Nephron progenitor cell (in vitro differentiated cells): ENCODE measurements at regions not wholly inside any gene's neighbourhood (a gene's known extent, or its start where the extent isn't known, plus 50 kb on each side); places are given as distances from the start of the nearest gene placed in this dataset.

ENCODE experiments used
- DNase-seq: peaks from one replicate; pipeline ENCODE4 v3.0.0; 2021
- H3K27ac Mint-ChIP-seq: 2 replicates; pipeline ENCODE4 v1.8.0; 2021; ENCODE audit warnings: mild to moderate bottlenecking, moderate library complexity, mixed read lengths
- H3K27me3 Mint-ChIP-seq: 2 replicates; pipeline ENCODE4 v1.8.0; 2021; ENCODE audit warnings: mild to moderate bottlenecking, low read depth, mixed read lengths; ENCODE audit not compliant: poor library complexity
- H3K36me3 Mint-ChIP-seq: 2 replicates; pipeline ENCODE4 v1.8.0; 2021; ENCODE audit warnings: low read depth, mixed read lengths
- H3K4me1 Mint-ChIP-seq: 2 replicates; pipeline ENCODE4 v1.8.0; 2021; ENCODE audit warnings: mixed read lengths
- H3K4me3 Mint-ChIP-seq: 2 replicates; pipeline ENCODE4 v1.8.0; 2021; ENCODE audit warnings: mild to moderate bottlenecking, moderate library complexity, mixed read lengths
- H3K9me3 Mint-ChIP-seq: 2 replicates; pipeline ENCODE4 v1.8.0; 2021; ENCODE audit warnings: mild to moderate bottlenecking, moderate library complexity, mixed read lengths
- TF ChIP-seq, protein P1 (sequence below): fragments of 200-600 bp; sonication (generic); IDR thresholded peaks from 2 replicates; pipeline ENCODE4 v1.5.0; 2021; ENCODE audit warnings: antibody characterized with exemption

DNA sequence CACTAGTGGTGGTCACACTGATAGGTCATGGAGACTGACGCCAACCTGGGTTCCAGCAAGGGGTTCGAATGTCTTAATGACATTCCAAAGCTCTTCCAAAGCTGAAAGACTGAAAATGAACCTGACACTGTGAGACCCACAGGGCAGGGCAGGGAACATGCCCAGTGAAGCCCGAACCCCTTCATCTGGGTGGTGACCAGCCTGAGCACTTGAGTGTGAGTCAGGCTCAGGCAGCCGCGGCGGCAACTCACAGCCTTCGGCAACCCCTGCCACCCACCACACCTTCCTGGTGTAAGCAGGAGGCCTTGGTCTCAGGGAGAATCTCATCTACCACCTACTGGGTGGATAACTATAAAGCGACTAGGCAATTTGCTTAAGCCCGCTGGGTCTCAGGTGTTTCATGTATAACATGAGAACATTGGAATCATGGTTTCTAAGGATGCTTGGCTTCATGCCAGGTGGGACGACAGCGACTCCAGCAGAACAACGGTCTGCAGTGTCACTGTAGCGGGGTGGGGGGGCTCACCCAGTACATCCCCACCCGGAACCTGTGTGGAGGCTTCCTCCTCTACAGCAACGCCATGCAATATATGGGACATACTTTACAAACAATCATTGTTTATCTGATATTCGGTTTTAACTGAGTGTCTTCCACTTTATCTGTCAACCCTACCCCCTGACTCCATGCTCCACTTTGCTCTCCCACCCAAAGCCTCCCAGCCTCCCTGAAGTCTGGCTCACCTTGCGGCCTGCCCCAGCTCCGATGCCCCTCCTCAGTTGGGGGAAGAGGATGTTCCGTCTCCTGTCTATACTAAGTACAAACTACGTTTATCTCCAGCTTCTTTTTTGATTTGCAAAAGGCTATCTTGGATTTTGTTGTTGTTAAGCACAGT is 125.0 kb upstream of the MEF2A start:
- Mint-ChIP-seq H3K9me3 (no peaks in the 10 kb centered on the region), H3K27me3 (no peaks in the 10 kb centered on the region), H3K36me3 (no peaks in the 10 kb centered on the region), H3K27ac (peak overlapping the region; percentile 29), H3K4me1 (peaks cover 45% of the 10 kb centered on the region), H3K4me3 (no peak overlapping the region)
- no peak for DNase-seq
- TF ChIP-seq, protein P1, sequence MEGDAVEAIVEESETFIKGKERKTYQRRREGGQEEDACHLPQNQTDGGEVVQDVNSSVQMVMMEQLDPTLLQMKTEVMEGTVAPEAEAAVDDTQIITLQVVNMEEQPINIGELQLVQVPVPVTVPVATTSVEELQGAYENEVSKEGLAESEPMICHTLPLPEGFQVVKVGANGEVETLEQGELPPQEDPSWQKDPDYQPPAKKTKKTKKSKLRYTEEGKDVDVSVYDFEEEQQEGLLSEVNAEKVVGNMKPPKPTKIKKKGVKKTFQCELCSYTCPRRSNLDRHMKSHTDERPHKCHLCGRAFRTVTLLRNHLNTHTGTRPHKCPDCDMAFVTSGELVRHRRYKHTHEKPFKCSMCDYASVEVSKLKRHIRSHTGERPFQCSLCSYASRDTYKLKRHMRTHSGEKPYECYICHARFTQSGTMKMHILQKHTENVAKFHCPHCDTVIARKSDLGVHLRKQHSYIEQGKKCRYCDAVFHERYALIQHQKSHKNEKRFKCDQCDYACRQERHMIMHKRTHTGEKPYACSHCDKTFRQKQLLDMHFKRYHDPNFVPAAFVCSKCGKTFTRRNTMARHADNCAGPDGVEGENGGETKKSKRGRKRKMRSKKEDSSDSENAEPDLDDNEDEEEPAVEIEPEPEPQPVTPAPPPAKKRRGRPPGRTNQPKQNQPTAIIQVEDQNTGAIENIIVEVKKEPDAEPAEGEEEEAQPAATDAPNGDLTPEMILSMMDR, result no peak

DNA sequence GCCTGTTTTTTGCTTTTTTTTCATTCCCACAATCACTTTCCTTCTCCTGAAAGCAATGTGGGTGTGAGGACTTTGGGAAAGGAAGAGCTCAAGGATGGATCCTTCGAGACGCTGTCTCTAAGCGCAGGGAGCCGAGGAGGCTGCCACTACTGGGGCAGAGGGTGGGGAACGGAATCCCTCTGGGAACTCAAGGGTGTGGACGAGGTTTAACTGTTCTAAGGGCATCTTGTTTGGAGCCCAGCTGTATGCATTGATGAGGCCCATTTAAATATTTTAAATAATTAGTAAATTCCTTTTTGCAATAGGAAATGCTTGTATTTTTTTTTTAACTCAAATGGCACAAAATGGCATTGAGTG is 124.4 kb upstream of the MEF2A start:
- peak overlapping the region; percentile 29 for H3K27ac Mint-ChIP-seq

DNA sequence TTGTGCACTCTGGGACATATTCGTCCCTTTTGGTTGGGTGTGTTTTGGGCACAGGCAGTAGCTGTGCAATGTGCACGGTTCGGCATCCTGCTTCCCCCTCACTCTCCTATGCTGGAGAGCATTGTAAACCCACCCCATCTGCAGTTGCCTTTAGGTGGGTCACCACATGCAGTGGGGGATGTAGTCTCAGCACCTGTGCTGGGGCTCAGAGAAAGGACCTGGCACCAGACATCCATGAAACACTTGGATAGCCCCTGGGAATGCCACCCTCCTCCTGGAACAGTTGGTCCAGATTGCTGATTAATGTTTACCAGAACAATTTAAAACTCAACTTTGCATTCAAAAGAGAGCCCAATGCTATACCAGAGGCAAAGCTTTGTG is 123.9 kb upstream of the MEF2A start:
- H3K27ac Mint-ChIP-seq, result no peak overlapping the region
- no peak for DNase-seq
- no peaks in the 10 kb centered on the region for H3K27me3 Mint-ChIP-seq
- TF ChIP-seq, protein P1, result no peak
- no peaks in the 10 kb centered on the region for H3K9me3 Mint-ChIP-seq
- no peak overlapping the region for H3K4me3 Mint-ChIP-seq
- H3K36me3 Mint-ChIP-seq, result no peaks in the 10 kb centered on the region
- H3K4me1 Mint-ChIP-seq, result peaks cover 35% of the 10 kb centered on the region

More for the DNA sequence above, 124.4 kb upstream of the MEF2A start:
- TF ChIP-seq, protein P1, result no peak
- Mint-ChIP-seq H3K27me3 (no peaks in the 10 kb centered on the region), H3K4me3 (no peak overlapping the region), H3K36me3 (no peaks in the 10 kb centered on the region), H3K4me1 (peaks cover 39% of the 10 kb centered on the region), H3K9me3 (no peaks in the 10 kb centered on the region)
- DNase-seq, result no peak

DNA sequence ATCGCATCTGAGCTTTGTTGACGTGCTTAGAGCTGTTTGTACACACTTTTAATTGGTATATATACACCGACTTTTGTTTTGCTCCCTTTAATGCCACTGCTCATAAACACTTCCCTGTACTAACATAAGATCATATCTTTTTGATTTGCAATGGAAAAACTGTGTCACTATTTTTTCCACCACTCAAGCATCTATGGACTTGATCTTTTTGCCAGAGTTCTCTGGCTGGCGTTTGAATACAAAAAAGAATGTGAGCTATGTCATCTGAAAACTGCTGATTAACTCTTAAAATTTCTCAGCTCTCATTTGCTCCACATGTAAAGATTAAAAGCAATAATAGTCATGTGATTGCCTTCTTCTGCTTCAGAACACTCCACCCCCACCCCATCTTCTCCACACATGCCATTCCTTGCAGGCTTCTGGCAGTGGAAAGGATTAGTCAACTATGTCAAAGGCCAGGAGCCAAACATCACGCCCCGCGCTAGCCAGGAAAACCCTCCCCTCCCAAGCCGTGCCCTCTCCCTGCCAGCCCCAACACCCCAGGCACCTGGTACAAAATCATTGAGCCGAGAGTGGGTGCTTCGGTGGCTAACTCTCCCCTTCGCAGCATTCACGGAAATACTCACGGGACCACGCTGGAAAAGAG is 123.4 kb upstream of the MEF2A start:
- TF ChIP-seq, protein P1, result no peak
- no peaks in the 10 kb centered on the region for H3K27me3 Mint-ChIP-seq
- H3K4me3 Mint-ChIP-seq, result no peak overlapping the region
- H3K36me3 Mint-ChIP-seq, result no peaks in the 10 kb centered on the region
- no peaks in the 10 kb centered on the region for H3K9me3 Mint-ChIP-seq
- H3K27ac Mint-ChIP-seq, result no peak overlapping the region
- no peak for DNase-seq
- peaks cover 30% of the 10 kb centered on the region for H3K4me1 Mint-ChIP-seq

DNA sequence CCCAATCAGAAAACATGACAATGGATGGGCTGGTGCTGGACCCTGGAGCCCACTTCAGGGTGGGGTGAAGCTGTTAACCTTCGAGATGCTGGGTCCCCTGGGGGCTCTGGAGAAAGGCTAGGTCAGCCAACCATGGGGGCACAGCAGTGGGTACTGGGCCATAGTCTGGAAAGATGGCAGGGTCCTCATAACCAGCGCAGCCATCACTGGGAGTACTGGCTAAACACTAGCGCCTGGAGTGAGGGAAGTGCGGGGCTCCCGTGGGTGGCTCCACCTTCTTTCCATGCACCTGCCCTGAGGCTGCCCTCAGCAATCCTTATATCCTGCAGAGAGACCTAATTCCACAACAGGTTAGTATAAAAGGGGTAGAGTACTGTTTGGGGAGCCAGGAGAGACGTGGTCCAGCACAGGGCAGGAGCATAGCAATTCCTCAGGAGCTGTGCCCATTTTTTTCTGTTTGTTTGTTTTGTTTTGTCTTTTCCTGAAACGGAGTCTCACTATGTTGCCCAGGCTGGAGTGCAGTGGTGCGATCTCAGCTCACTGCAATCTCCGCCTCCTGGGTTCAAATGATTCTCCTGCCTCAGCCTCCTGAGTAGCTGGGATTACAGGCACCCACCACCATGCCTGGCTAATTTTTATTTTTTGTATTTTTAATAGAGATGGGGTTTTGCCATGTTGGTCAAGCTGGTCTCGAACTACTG is 122.6 kb upstream of the MEF2A start:
- no peak for DNase-seq
- Mint-ChIP-seq H3K4me3 (no peak overlapping the region), H3K36me3 (no peaks in the 10 kb centered on the region), H3K9me3 (no peaks in the 10 kb centered on the region), H3K27me3 (no peaks in the 10 kb centered on the region), H3K4me1 (peaks cover 30% of the 10 kb centered on the region), H3K27ac (no peak overlapping the region)
- TF ChIP-seq, protein P1, result no peak
